ENCODE measurements at regions not wholly inside any gene's neighbourhood (a gene's known extent, or its start where the extent isn't known, plus 50 kb on each side); places are given as distances from the start of the nearest gene placed in this dataset.

- no peak for TF ChIP-seq NFRKB (IDR thresholded peaks at IDR 0.05)
- no peak for TF ChIP-seq SP1 (IDR thresholded peaks at IDR 0.05)
- TF ChIP-seq CTBP1 (IDR thresholded peaks at IDR 0.05; ENCODE audit: borderline replicate concordance) = no peak
- no peak for TF ChIP-seq LEF1 (IDR thresholded peaks at IDR 0.05; ENCODE audit: borderline replicate concordance)
- ChIA-PET CTCF (no interaction called here), POLR2A (no interaction called here)
- no peak for DNase-seq (ENCODE audit: extremely low spot score)
Observed at GRCh38 chr13:62085337-62086229, 669.9 kb upstream of the PCDH20 start.

- TF ChIP-seq SP1 (IDR thresholded peaks at IDR 0.05) = no peak
- TF ChIP-seq SUZ12 (IDR thresholded peaks at IDR 0.05) = 0 out of 2 replicates have a peak, but pooled peaks have one; percentile 46
- no peak for TF ChIP-seq NFRKB (IDR thresholded peaks at IDR 0.05)
- TF ChIP-seq TARDBP (IDR thresholded peaks at IDR 0.05) = no peak
- no peak for TF ChIP-seq HDGF (IDR thresholded peaks at IDR 0.05; ENCODE audit: borderline replicate concordance)
- ChIA-PET CTCF (no interaction called here), POLR2A (no interaction called here)
- DNase-seq (ENCODE audit: extremely low spot score) = no peak
Observed at GRCh38 chr13:62084728-62085127, 669.1 kb upstream of the PCDH20 start.

GRCh38 chr13:62067821-62068220, 652.2 kb upstream of the PCDH20 start:
- no peak for DNase-seq (ENCODE audit: extremely low spot score)
- peak; percentile 26; the same call in 1 of the 2 replicates for TF ChIP-seq PKNOX1 (IDR thresholded peaks at IDR 0.05)
- no peak for TF ChIP-seq SUZ12 (IDR thresholded peaks at IDR 0.05)
- TF ChIP-seq L3MBTL2 (conservative IDR thresholded peaks at IDR 0.05) = 0 out of 2 replicates have a peak, but pooled peaks have one; percentile 5
- CTCF ChIA-PET = no interaction called here
- POLR2A ChIA-PET = no interaction called here

- no peak for DNase-seq (ENCODE audit: extremely low spot score)
- ChIA-PET CTCF (no interaction called here), POLR2A (no interaction called here)
- TF ChIP-seq PKNOX1 (IDR thresholded peaks at IDR 0.05) (peak; percentile 34), FOXM1 (IDR thresholded peaks at IDR 0.05; ENCODE audit: borderline replicate concordance) (no peak), ARNT (IDR thresholded peaks at IDR 0.05) (no peak; the same call in 1 of the 2 replicates), FOXA1 (IDR thresholded peaks at IDR 0.05) (no peak), NFRKB (IDR thresholded peaks at IDR 0.05) (no peak)
Observed at GRCh38 chr13:62065016-62065415, 649.4 kb upstream of the PCDH20 start.

- POLR2A ChIA-PET = no interaction called here
- CTCF ChIA-PET = no interaction called here
- TF ChIP-seq SUZ12 (IDR thresholded peaks at IDR 0.05) (0 out of 2 replicates have a peak, but pooled peaks have one; percentile 50), PKNOX1 (IDR thresholded peaks at IDR 0.05) (no peak), BHLHE40 (IDR thresholded peaks at IDR 0.05; ENCODE audit: borderline replicate concordance) (no peak), L3MBTL2 (conservative IDR thresholded peaks at IDR 0.05) (0 out of 2 replicates have a peak, but pooled peaks have one; percentile 22), NFRKB (IDR thresholded peaks at IDR 0.05) (peak; percentile 19; the same call in 1 of the 2 replicates), FOXA1 (IDR thresholded peaks at IDR 0.05) (no peak), TARDBP (IDR thresholded peaks at IDR 0.05) (no peak), FOXK2 (IDR thresholded peaks at IDR 0.05) (peak; percentile 55; the same call in 1 of the 2 replicates), SP1 (IDR thresholded peaks at IDR 0.05) (no peak)
- no peak for DNase-seq (ENCODE audit: extremely low spot score)
Observed at GRCh38 chr13:62061751-62062150, 646.1 kb upstream of the PCDH20 start.

- DNase-seq (ENCODE audit: extremely low spot score) = no peak
- TF ChIP-seq FOXM1 (IDR thresholded peaks at IDR 0.05; ENCODE audit: borderline replicate concordance) = no peak
- no peak for TF ChIP-seq BHLHE40 (IDR thresholded peaks at IDR 0.05; ENCODE audit: borderline replicate concordance)
- peak; percentile 11; the same call in 1 of the 2 replicates for TF ChIP-seq L3MBTL2 (conservative IDR thresholded peaks at IDR 0.05)
- no peak for TF ChIP-seq HDGF (IDR thresholded peaks at IDR 0.05; ENCODE audit: borderline replicate concordance)
- 0 out of 2 replicates have a peak, but pooled peaks have one; percentile 34 for TF ChIP-seq PKNOX1 (IDR thresholded peaks at IDR 0.05)
- TF ChIP-seq SUZ12 (IDR thresholded peaks at IDR 0.05) = 0 out of 2 replicates have a peak, but pooled peaks have one; percentile 15
- no peak for TF ChIP-seq CTBP1 (IDR thresholded peaks at IDR 0.05; ENCODE audit: borderline replicate concordance)
- TF ChIP-seq NFRKB (IDR thresholded peaks at IDR 0.05) = no peak
- POLR2A ChIA-PET = no interaction called here
- CTCF ChIA-PET = no interaction called here
Observed at GRCh38 chr13:62060570-62060969, 644.9 kb upstream of the PCDH20 start.

GRCh38 chr13:62057286-62057685, 641.6 kb upstream of the PCDH20 start:
- ChIA-PET CTCF (no interaction called here), POLR2A (no interaction called here)
- DNase-seq (ENCODE audit: extremely low spot score) = no peak
- TF ChIP-seq NFRKB (IDR thresholded peaks at IDR 0.05) (no peak), SUZ12 (IDR thresholded peaks at IDR 0.05) (peak; percentile 8; the same call in 1 of the 2 replicates), L3MBTL2 (conservative IDR thresholded peaks at IDR 0.05) (no peak), PKNOX1 (IDR thresholded peaks at IDR 0.05) (no peak; the same call in 1 of the 2 replicates)

Data from HEK293T (cell line).